ENCODE measurements at regions not wholly inside any gene's neighbourhood (a gene's known extent, or its start where the extent isn't known, plus 50 kb on each side); places are given as distances from the start of the nearest gene placed in this dataset.

DNA sequence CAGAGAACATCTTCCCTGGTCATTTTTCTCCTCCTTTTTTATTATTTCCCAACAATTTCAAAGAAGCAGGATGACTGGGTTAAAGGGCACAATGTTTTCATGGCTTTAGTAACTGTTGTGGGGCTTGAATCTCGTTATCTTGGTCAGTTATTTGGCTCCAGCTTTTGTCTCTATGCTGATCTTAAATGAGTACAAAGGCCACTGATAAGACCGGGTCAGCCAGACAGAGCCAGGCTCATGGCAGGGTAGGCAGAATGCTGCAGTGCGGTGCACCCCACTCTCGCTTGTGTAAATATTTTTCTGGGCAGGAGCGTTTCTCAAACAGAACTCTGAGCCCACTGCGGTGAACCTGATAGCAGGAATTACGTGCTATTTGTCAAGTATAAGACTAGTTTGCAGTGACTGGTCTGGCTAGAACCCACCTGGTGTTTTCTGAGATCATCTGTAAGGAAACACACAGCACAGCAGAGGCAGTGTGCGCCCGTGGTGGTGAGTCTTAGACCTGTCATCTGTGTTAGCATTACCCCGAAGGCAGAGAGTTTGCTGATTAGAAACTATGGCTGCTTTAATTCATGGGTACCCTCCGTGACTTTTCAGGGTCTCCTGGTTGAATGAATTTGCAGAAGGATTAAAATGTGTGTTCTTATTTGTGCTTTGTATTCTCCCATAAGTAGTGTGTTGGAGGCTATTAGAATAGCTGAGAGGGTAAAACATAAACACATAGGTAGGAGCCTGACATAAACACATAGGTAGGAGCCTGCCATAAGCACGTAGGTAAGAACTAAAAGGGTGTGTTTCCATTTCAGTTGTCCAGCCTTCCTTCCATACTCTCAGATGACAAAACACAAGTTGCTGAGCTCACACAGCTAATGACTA is 158.6 kb upstream of the DMRT1 start (continued):
- TF ChIP-seq, protein P1, sequence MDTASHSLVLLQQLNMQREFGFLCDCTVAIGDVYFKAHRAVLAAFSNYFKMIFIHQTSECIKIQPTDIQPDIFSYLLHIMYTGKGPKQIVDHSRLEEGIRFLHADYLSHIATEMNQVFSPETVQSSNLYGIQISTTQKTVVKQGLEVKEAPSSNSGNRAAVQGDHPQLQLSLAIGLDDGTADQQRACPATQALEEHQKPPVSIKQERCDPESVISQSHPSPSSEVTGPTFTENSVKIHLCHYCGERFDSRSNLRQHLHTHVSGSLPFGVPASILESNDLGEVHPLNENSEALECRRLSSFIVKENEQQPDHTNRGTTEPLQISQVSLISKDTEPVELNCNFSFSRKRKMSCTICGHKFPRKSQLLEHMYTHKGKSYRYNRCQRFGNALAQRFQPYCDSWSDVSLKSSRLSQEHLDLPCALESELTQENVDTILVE (CRISPR knock-in tag; IDR thresholded peaks at IDR 0.05): peak; percentile 82
- TF ChIP-seq, protein P2, sequence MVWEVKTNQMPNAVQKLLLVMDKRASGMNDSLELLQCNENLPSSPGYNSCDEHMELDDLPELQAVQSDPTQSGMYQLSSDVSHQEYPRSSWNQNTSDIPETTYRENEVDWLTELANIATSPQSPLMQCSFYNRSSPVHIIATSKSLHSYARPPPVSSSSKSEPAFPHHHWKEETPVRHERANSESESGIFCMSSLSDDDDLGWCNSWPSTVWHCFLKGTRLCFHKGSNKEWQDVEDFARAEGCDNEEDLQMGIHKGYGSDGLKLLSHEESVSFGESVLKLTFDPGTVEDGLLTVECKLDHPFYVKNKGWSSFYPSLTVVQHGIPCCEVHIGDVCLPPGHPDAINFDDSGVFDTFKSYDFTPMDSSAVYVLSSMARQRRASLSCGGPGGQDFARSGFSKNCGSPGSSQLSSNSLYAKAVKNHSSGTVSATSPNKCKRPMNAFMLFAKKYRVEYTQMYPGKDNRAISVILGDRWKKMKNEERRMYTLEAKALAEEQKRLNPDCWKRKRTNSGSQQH (CRISPR knock-in tag; IDR thresholded peaks at IDR 0.05; ENCODE audit: low read depth): 0 out of 2 replicates have a peak, but pooled peaks have one; percentile 48
- TF ChIP-seq TAF1 (CRISPR knock-in tag; IDR thresholded peaks at IDR 0.05): peak; percentile 85; the same call in 1 of the 2 replicates
- TF ChIP-seq ZNF503 (CRISPR knock-in tag; IDR thresholded peaks at IDR 0.05): peak; percentile 93
- 0 out of 2 replicates have a peak, but pooled peaks have one; percentile 40 for TF ChIP-seq STAT5B (CRISPR knock-in tag; IDR thresholded peaks at IDR 0.05)
- 0 out of 2 replicates have a peak, but pooled peaks have one; percentile 65 for TF ChIP-seq MTERF4 (CRISPR knock-in tag; IDR thresholded peaks at IDR 0.05)
- TF ChIP-seq, protein P3, sequence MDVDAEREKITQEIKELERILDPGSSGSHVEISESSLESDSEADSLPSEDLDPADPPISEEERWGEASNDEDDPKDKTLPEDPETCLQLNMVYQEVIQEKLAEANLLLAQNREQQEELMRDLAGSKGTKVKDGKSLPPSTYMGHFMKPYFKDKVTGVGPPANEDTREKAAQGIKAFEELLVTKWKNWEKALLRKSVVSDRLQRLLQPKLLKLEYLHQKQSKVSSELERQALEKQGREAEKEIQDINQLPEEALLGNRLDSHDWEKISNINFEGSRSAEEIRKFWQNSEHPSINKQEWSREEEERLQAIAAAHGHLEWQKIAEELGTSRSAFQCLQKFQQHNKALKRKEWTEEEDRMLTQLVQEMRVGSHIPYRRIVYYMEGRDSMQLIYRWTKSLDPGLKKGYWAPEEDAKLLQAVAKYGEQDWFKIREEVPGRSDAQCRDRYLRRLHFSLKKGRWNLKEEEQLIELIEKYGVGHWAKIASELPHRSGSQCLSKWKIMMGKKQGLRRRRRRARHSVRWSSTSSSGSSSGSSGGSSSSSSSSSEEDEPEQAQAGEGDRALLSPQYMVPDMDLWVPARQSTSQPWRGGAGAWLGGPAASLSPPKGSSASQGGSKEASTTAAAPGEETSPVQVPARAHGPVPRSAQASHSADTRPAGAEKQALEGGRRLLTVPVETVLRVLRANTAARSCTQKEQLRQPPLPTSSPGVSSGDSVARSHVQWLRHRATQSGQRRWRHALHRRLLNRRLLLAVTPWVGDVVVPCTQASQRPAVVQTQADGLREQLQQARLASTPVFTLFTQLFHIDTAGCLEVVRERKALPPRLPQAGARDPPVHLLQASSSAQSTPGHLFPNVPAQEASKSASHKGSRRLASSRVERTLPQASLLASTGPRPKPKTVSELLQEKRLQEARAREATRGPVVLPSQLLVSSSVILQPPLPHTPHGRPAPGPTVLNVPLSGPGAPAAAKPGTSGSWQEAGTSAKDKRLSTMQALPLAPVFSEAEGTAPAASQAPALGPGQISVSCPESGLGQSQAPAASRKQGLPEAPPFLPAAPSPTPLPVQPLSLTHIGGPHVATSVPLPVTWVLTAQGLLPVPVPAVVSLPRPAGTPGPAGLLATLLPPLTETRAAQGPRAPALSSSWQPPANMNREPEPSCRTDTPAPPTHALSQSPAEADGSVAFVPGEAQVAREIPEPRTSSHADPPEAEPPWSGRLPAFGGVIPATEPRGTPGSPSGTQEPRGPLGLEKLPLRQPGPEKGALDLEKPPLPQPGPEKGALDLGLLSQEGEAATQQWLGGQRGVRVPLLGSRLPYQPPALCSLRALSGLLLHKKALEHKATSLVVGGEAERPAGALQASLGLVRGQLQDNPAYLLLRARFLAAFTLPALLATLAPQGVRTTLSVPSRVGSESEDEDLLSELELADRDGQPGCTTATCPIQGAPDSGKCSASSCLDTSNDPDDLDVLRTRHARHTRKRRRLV (CRISPR knock-in tag; IDR thresholded peaks at IDR 0.05): peak; percentile 80
- 0 out of 2 replicates have a peak, but pooled peaks have one; percentile 66 for TF ChIP-seq ZNF556 (CRISPR knock-in tag; IDR thresholded peaks at IDR 0.05; ENCODE audit: borderline replicate concordance)
- no peak for TF ChIP-seq SMARCC2 (IDR thresholded peaks at IDR 0.05)
- TF ChIP-seq HNF4G (IDR thresholded peaks at IDR 0.05; ENCODE audit: borderline replicate concordance, low read depth, low read length): peak; percentile 92
- TF ChIP-seq HNF4G (CRISPR knock-in tag; IDR thresholded peaks at IDR 0.05; ENCODE audit: borderline replicate concordance, low read depth): peak; percentile 95
- no peak for TF ChIP-seq ZNF224 (CRISPR knock-in tag; IDR thresholded peaks at IDR 0.05)
- peak; percentile 99 for TF ChIP-seq ZGPAT (CRISPR knock-in tag; IDR thresholded peaks at IDR 0.05)
- peak; percentile 92 for TF ChIP-seq KDM6A (CRISPR knock-in tag; IDR thresholded peaks at IDR 0.05; ENCODE audit: low read depth)

Data from HepG2 (cell line).